ENCODE measurements at regions not wholly inside any gene's neighbourhood (a gene's known extent, or its start where the extent isn't known, plus 50 kb on each side); places are given as distances from the start of the nearest gene placed in this dataset.
A peak's percentile ranks its signal among the peaks of the same experiment; 100 is the strongest.

GRCh38 chr5:1748271-1748670 is 51.4 kb downstream of the MRPL36 start:
- H3K9me3 Mint-ChIP-seq, result no peaks in the 10 kb centered on the region
- no peaks in the 10 kb centered on the region for H3K4me1 Mint-ChIP-seq (ENCODE audit: low read depth)
- H3K27ac Mint-ChIP-seq, result no peak overlapping the region
- H3K27me3 Mint-ChIP-seq (ENCODE audit: low read depth), result peaks cover under 1% of the 10 kb centered on the region
- DNase-seq (ENCODE audit: low spot score), result no peak
- H3K4me3 Mint-ChIP-seq, result no peak overlapping the region
- H3K36me3 Mint-ChIP-seq (ENCODE audit: low read depth), result no peaks in the 10 kb centered on the region

GRCh38 chr5:1747803-1748085 is 51.9 kb downstream of the MRPL36 start:
- no peak overlapping the region for H3K27ac Mint-ChIP-seq
- H3K27me3 Mint-ChIP-seq (ENCODE audit: low read depth), result peaks cover 2% of the 10 kb centered on the region
- no peak for DNase-seq (ENCODE audit: low spot score)
- no peak overlapping the region for H3K4me3 Mint-ChIP-seq
- no peaks in the 10 kb centered on the region for H3K9me3 Mint-ChIP-seq
- no peaks in the 10 kb centered on the region for H3K36me3 Mint-ChIP-seq (ENCODE audit: low read depth)
- no peaks in the 10 kb centered on the region for H3K4me1 Mint-ChIP-seq (ENCODE audit: low read depth)

- Mint-ChIP-seq H3K4me1 (ENCODE audit: low read depth) (no peaks in the 10 kb centered on the region), H3K36me3 (ENCODE audit: low read depth) (no peaks in the 10 kb centered on the region), H3K27ac (no peak overlapping the region), H3K9me3 (no peaks in the 10 kb centered on the region), H3K4me3 (no peak overlapping the region), H3K27me3 (ENCODE audit: low read depth) (peaks cover 6% of the 10 kb centered on the region)
- DNase-seq (ENCODE audit: low spot score), result no peak
Observed at GRCh38 chr5:1747079-1747802, 52.4 kb downstream of the MRPL36 start.

- Mint-ChIP-seq H3K4me3 (no peak overlapping the region), H3K27me3 (ENCODE audit: low read depth) (peaks cover 9% of the 10 kb centered on the region), H3K27ac (no peak overlapping the region), H3K36me3 (ENCODE audit: low read depth) (no peaks in the 10 kb centered on the region), H3K4me1 (ENCODE audit: low read depth) (no peaks in the 10 kb centered on the region), H3K9me3 (no peaks in the 10 kb centered on the region)
- DNase-seq (ENCODE audit: low spot score), result no peak
Observed at GRCh38 chr5:1746371-1747078, 53.1 kb downstream of the MRPL36 start.

- H3K9me3 Mint-ChIP-seq, result peaks cover 3% of the 10 kb centered on the region
- no peak for DNase-seq (ENCODE audit: low spot score)
- no peaks in the 10 kb centered on the region for H3K4me1 Mint-ChIP-seq (ENCODE audit: low read depth)
- H3K36me3 Mint-ChIP-seq (ENCODE audit: low read depth), result no peaks in the 10 kb centered on the region
- peaks cover 12% of the 10 kb centered on the region for H3K27me3 Mint-ChIP-seq (ENCODE audit: low read depth)
- H3K27ac Mint-ChIP-seq, result no peak overlapping the region
- H3K4me3 Mint-ChIP-seq, result no peak overlapping the region
Observed at GRCh38 chr5:1745796-1746370, 53.8 kb downstream of the MRPL36 start.

GRCh38 chr5:1745123-1745795 is 54.4 kb downstream of the MRPL36 start:
- Mint-ChIP-seq H3K4me3 (no peak overlapping the region), H3K9me3 (peaks cover 7% of the 10 kb centered on the region), H3K27ac (no peak overlapping the region), H3K4me1 (ENCODE audit: low read depth) (no peaks in the 10 kb centered on the region), H3K36me3 (ENCODE audit: low read depth) (peaks cover 2% of the 10 kb centered on the region), H3K27me3 (ENCODE audit: low read depth) (peaks cover 17% of the 10 kb centered on the region)
- DNase-seq (ENCODE audit: low spot score), result no peak

- H3K9me3 Mint-ChIP-seq, result peaks cover 7% of the 10 kb centered on the region
- peaks cover 2% of the 10 kb centered on the region for H3K36me3 Mint-ChIP-seq (ENCODE audit: low read depth)
- no peak overlapping the region for H3K27ac Mint-ChIP-seq
- H3K4me1 Mint-ChIP-seq (ENCODE audit: low read depth), result no peaks in the 10 kb centered on the region
- H3K4me3 Mint-ChIP-seq, result no peak overlapping the region
- H3K27me3 Mint-ChIP-seq (ENCODE audit: low read depth), result peaks cover 21% of the 10 kb centered on the region
- no peak for DNase-seq (ENCODE audit: low spot score)
Observed at GRCh38 chr5:1744393-1745122, 55.1 kb downstream of the MRPL36 start.

- no peak overlapping the region for H3K4me3 Mint-ChIP-seq
- no peak for DNase-seq (ENCODE audit: low spot score)
- H3K27ac Mint-ChIP-seq, result no peak overlapping the region
- H3K36me3 Mint-ChIP-seq (ENCODE audit: low read depth), result peaks cover 2% of the 10 kb centered on the region
- peaks cover 7% of the 10 kb centered on the region for H3K9me3 Mint-ChIP-seq
- peaks cover 25% of the 10 kb centered on the region for H3K27me3 Mint-ChIP-seq (ENCODE audit: low read depth)
- no peaks in the 10 kb centered on the region for H3K4me1 Mint-ChIP-seq (ENCODE audit: low read depth)
Observed at GRCh38 chr5:1743769-1744085, 55.9 kb downstream of the MRPL36 start.

GRCh38 chr5:1743061-1743768 is 56.4 kb downstream of the MRPL36 start:
- peaks cover 26% of the 10 kb centered on the region for H3K27me3 Mint-ChIP-seq (ENCODE audit: low read depth)
- peaks cover 2% of the 10 kb centered on the region for H3K36me3 Mint-ChIP-seq (ENCODE audit: low read depth)
- no peaks in the 10 kb centered on the region for H3K4me1 Mint-ChIP-seq (ENCODE audit: low read depth)
- DNase-seq (ENCODE audit: low spot score), result no peak
- peaks cover 7% of the 10 kb centered on the region for H3K9me3 Mint-ChIP-seq
- H3K27ac Mint-ChIP-seq, result no peak overlapping the region
- no peak overlapping the region for H3K4me3 Mint-ChIP-seq

GRCh38 chr5:1737790-1738405 is 61.7 kb downstream of the MRPL36 start:
- no peak overlapping the region for H3K4me3 Mint-ChIP-seq
- peaks cover 7% of the 10 kb centered on the region for H3K9me3 Mint-ChIP-seq
- H3K4me1 Mint-ChIP-seq (ENCODE audit: low read depth), result no peaks in the 10 kb centered on the region
- peaks cover 2% of the 10 kb centered on the region for H3K36me3 Mint-ChIP-seq (ENCODE audit: low read depth)
- H3K27ac Mint-ChIP-seq, result no peak overlapping the region
- peak; percentile 25 for DNase-seq (ENCODE audit: low spot score)
- H3K27me3 Mint-ChIP-seq (ENCODE audit: low read depth), result peaks cover 24% of the 10 kb centered on the region

GRCh38 chr5:1736889-1737711 is 62.5 kb downstream of the MRPL36 start:
- Mint-ChIP-seq H3K36me3 (ENCODE audit: low read depth) (peaks cover 2% of the 10 kb centered on the region), H3K9me3 (peaks cover 7% of the 10 kb centered on the region), H3K27ac (no peak overlapping the region), H3K27me3 (ENCODE audit: low read depth) (peaks cover 18% of the 10 kb centered on the region), H3K4me1 (ENCODE audit: low read depth) (no peaks in the 10 kb centered on the region), H3K4me3 (no peak overlapping the region)
- no peak for DNase-seq (ENCODE audit: low spot score)

GRCh38 chr5:1736065-1736464 is 63.6 kb downstream of the MRPL36 start:
- DNase-seq (ENCODE audit: low spot score), result no peak
- Mint-ChIP-seq H3K27ac (no peak overlapping the region), H3K9me3 (peaks cover 6% of the 10 kb centered on the region), H3K27me3 (ENCODE audit: low read depth) (peaks cover 15% of the 10 kb centered on the region), H3K4me3 (no peak overlapping the region), H3K36me3 (ENCODE audit: low read depth) (peaks cover 2% of the 10 kb centered on the region), H3K4me1 (ENCODE audit: low read depth) (no peaks in the 10 kb centered on the region)

Data from T-helper 2 cell treated with Interferon-gamma antibody and Interleukin-4, amounts not matched to agents 5 μg/mL and 100 μg/mL, for 36 hours (primary cell).